SK-N-SH (cell line): ENCODE measurements at regions not wholly inside any gene's neighbourhood (a gene's known extent, or its start where the extent isn't known, plus 50 kb on each side); places are given as distances from the start of the nearest gene placed in this dataset.

Experiments used
- CTCF ChIA-PET: fragments of 300-600, 350-600 bp; formaldehyde crosslinking; extraction: SDS; loops from one replicate; lab custom pipeline; 2021; lab: Yijun Ruan, JAX
- POLR2A ChIA-PET: fragments of 350-600 bp; sonication (Branson Sonifier 250); formaldehyde crosslinking; extraction: SDS; loops from one replicate; lab custom pipeline; 2020; ENCODE audit warnings: antibody characterized with exemption, inconsistent platforms; lab: Yijun Ruan, JAX
- DNase-seq: peaks from one replicate; pipeline ENCODE4 v3.0.0; 2012
- H2AFZ ChIP-seq: fragments of 200-600 bp; sonication (generic); 2 replicates; pipeline ENCODE4 v1.8.1; 2016; ENCODE audit warnings: antibody characterized with exemption, mild to moderate bottlenecking, low read depth
- H3F3A ChIP-seq: fragments of 200-600 bp; sonication (generic); replicated peaks from 2 replicates; pipeline ENCODE3; 2016; ENCODE audit warnings: antibody characterized with exemption, mild to moderate bottlenecking; ENCODE audit not compliant: insufficient read depth
- H3K27ac ChIP-seq, 2 experiments: fragments of 200-500 bp in 1 of 2; fragments of 200-600 bp in 1 of 2; sonication (Bioruptor generic) in 1 of 2; sonication (generic), shearing (Covaris generic) in 1 of 2; 2 replicates each; pipeline versions ENCODE4 v1.5.1 to v1.6.1; 2014 to 2016; ENCODE audit warnings: low read depth in 2 of 2, inconsistent platforms in 1 of 2, low read length in 1 of 2, mild to moderate bottlenecking in 1 of 2, mixed read lengths in 1 of 2
- H3K27me3 ChIP-seq: fragments of 200-600 bp; sonication (generic), shearing (Covaris generic); 2 replicates; pipeline ENCODE4 v1.6.1; 2016; ENCODE audit warnings: mixed run types; ENCODE audit not compliant: insufficient read depth
- H3K36me3 ChIP-seq, 2 experiments: fragments of 200-500 bp in 1 of 2; fragments of 200-600 bp in 1 of 2; sonication (Bioruptor generic) in 1 of 2; sonication (generic) in 1 of 2; replicated peaks in 1 of 2; 2 replicates each; pipeline versions ENCODE3 to v1.5.1; 2014 to 2016; ENCODE audit warnings: low read length in 1 of 2, mild to moderate bottlenecking in 1 of 2; ENCODE audit not compliant: insufficient read depth in 2 of 2, control insufficient read depth in 1 of 2
- H3K4me1 ChIP-seq, 2 experiments: fragments of 200-500 bp in 1 of 2; fragments of 200-600 bp in 1 of 2; sonication (Bioruptor generic) in 1 of 2; sonication (generic), shearing (Covaris generic) in 1 of 2; 2 replicates each; pipeline versions ENCODE4 v1.5.1 to v1.6.1; 2014 to 2016; ENCODE audit warnings: low read depth in 1 of 2, low read length in 1 of 2, mixed run types in 1 of 2; ENCODE audit not compliant: insufficient read depth in 2 of 2, control insufficient read depth in 1 of 2
- H3K4me2 ChIP-seq: fragments of 200-600 bp; sonication (generic), shearing (Covaris generic); 2 replicates; pipeline ENCODE4 v1.6.1; 2017; ENCODE audit warnings: mixed run types
- H3K4me3 ChIP-seq, 2 experiments: fragments of 200-500 bp in 1 of 2; fragments of 200-600 bp in 1 of 2; sonication (Bioruptor generic) in 1 of 2; sonication (generic), shearing (Covaris generic) in 1 of 2; 2 replicates each; pipeline versions ENCODE4 v1.5.1 to v1.8.1; 2014 to 2016; ENCODE audit warnings: low read depth in 2 of 2, inconsistent platforms in 1 of 2, low read length in 1 of 2, mild to moderate bottlenecking in 1 of 2, mixed read lengths in 1 of 2, moderate library complexity in 1 of 2
- H3K79me2 ChIP-seq: fragments of 200-600 bp; sonication (generic); 2 replicates; pipeline ENCODE4 v1.8.1; 2017; ENCODE audit warnings: mild to moderate bottlenecking; ENCODE audit not compliant: insufficient read depth
- H3K9ac ChIP-seq: fragments of 200-600 bp; sonication (generic); 2 replicates; pipeline ENCODE4 v1.6.1; 2017; ENCODE audit warnings: mixed run types
- H3K9me2 ChIP-seq: fragments of 200-600 bp; sonication (generic); 2 replicates; pipeline ENCODE4 v1.6.1; 2017; ENCODE audit warnings: mixed run types
- H3K9me3 ChIP-seq: fragments of 200-600 bp; sonication (generic); 2 replicates; pipeline ENCODE4 v1.6.1; 2017; ENCODE audit warnings: mixed run types, mild to moderate bottlenecking, moderate library complexity
- H4K20me1 ChIP-seq: fragments of 200-600 bp; sonication (generic); 2 replicates; pipeline ENCODE4 v1.6.1; 2017; ENCODE audit warnings: mild to moderate bottlenecking, mixed run types; ENCODE audit not compliant: insufficient read depth
- CHD2 ChIP-seq: fragments of 150-350 bp; IDR thresholded peaks from 2 replicates; pipeline ENCODE4 v1.6.1; 2018; ENCODE audit warnings: low read length; ENCODE audit not compliant: partially characterized antibody
- EP300 ChIP-seq, 2 experiments: IDR thresholded peaks; 2 replicates each; pipeline versions ENCODE4 v1.4.0 to v1.6.1; 2012; ENCODE audit warnings: borderline replicate concordance in 1 of 2, low read depth in 1 of 2, low read length in 1 of 2
- FOSL2 ChIP-seq: IDR thresholded peaks from 2 replicates; pipeline ENCODE4 v1.4.0; 2012; ENCODE audit warnings: low read depth, mild to moderate bottlenecking, moderate library complexity, borderline replicate concordance
- FOXM1 ChIP-seq: IDR thresholded peaks from 2 replicates; pipeline ENCODE4 v1.4.0; 2012; ENCODE audit warnings: low read depth, mild to moderate bottlenecking
- GABPA ChIP-seq: IDR thresholded peaks from 2 replicates; pipeline ENCODE4 v1.4.0; 2012; ENCODE audit warnings: low read depth, mild to moderate bottlenecking
- NRF1 ChIP-seq: IDR thresholded peaks from 2 replicates; pipeline ENCODE4 v1.6.1; 2012; ENCODE audit warnings: low read depth, mild to moderate bottlenecking, low read length
- RAD21 ChIP-seq: IDR thresholded peaks from 2 replicates; pipeline ENCODE4 v1.6.1; 2012; ENCODE audit warnings: mild to moderate bottlenecking, low read length
- RCOR1 ChIP-seq: fragments of 150-350 bp; IDR thresholded peaks from 2 replicates; pipeline ENCODE4 v1.6.1; 2017; ENCODE audit warnings: antibody characterized with exemption, low read length
- RXRA ChIP-seq: IDR thresholded peaks from 2 replicates; pipeline ENCODE4 v1.4.0; 2012; ENCODE audit warnings: low read depth, mild to moderate bottlenecking, borderline replicate concordance
- SIN3A ChIP-seq: IDR thresholded peaks from 2 replicates; pipeline ENCODE4 v1.6.1; 2012; ENCODE audit warnings: low read depth, mild to moderate bottlenecking, low read length, moderate library complexity, borderline replicate concordance
- SMC3 ChIP-seq: IDR thresholded peaks from 2 replicates; pipeline ENCODE4 v1.6.1; 2012; ENCODE audit warnings: low read depth, low read length, improper control_type of control experiment
- TAF1 ChIP-seq: IDR thresholded peaks from 2 replicates; pipeline ENCODE4 v1.6.1; 2012; ENCODE audit warnings: low read depth, mild to moderate bottlenecking, low read length, moderate library complexity, borderline replicate concordance
- WGBS: methylation state at CpG from one replicate; pipeline ENCODE4 v1.1.6; 2017; ENCODE audit warnings: low lambda C conversion rate; 5-methylcytosine and 5-hydroxymethylcytosine counted together
- TF ChIP-seq, protein P1 (sequence below): fragments of 150-350 bp; IDR thresholded peaks from 2 replicates; pipeline ENCODE4 v1.6.1; 2016; ENCODE audit warnings: mild to moderate bottlenecking, low read depth, low read length
- TF ChIP-seq, protein P2 (sequence below): fragments of 200-600 bp; sonication (generic); IDR thresholded peaks from 2 replicates; pipeline ENCODE4 v1.6.1; 2017; ENCODE audit warnings: antibody characterized with exemption, mild to moderate bottlenecking, moderate library complexity
- TF ChIP-seq, protein P3 (sequence below): fragments of 150-350 bp; IDR thresholded peaks from 2 replicates; pipeline ENCODE4 v1.6.1; 2017; ENCODE audit warnings: antibody characterized with exemption, low read length, low read depth, borderline replicate concordance
- TF ChIP-seq, protein P4 (sequence below): IDR thresholded peaks from 2 replicates; pipeline ENCODE4 v1.6.1; 2012; ENCODE audit warnings: mild to moderate bottlenecking, low read depth, low read length, moderate library complexity

DNA sequence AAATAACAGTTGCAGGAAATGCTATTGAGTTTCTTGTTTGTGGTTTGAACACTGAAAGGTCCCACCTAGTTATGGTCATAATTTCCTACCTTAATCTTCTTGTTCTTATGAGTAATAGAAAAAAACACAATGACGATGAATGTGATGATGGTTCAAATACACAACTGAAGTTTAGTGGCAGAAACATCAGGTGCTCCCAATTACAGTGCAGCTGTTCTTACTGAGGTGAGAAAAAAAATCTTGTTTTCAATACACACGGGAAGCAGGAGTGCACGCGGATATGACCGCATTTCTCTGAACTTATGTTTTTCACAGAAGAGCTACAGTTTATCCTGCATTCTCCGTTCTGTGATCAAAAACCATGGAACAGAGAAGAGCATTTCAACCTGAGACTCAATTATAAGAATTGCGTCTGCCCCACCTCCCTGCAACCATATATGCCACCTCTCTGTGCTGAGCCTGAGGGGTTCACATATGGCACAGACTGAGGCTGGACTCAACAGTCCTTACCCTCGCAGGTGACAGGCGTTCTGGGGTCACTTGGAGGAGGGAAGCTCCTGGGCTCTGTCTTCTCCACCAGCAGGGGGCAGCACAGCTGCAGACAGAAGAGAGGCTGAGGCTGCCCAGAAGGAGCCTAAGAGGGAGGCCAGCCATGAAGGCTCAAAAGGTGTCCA, 99.7 kb upstream of the IGLL5 start:
- no peak overlapping the region for H3K27ac ChIP-seq
- H3K9ac ChIP-seq, result no peak overlapping the region
- H4K20me1 ChIP-seq, result no peaks in the 10 kb centered on the region
- ChIA-PET CTCF (interaction anchor here (0.6 to 7.6 kb wide), 43 partner anchors 8 to 308 kb away, joined by 3 to 109 read pairs (median 6); partner anchors contain the start of gene IGLL5), POLR2A (interaction anchor here (1.1 kb wide), 1 partner anchor 96 kb away, joined by 3 read pairs; no protein-coding TSS in a partner anchor)
- TF ChIP-seq FOXM1 (no peak), EP300 (IDR thresholded peaks at IDR 0.05; ENCODE audit: borderline replicate concordance in 1 of 2, low read depth in 1 of 2, low read length in 1 of 2) (no peak), SMC3 (peak; percentile 58), RAD21 (peak; percentile 55)
- TF ChIP-seq, protein P1, sequence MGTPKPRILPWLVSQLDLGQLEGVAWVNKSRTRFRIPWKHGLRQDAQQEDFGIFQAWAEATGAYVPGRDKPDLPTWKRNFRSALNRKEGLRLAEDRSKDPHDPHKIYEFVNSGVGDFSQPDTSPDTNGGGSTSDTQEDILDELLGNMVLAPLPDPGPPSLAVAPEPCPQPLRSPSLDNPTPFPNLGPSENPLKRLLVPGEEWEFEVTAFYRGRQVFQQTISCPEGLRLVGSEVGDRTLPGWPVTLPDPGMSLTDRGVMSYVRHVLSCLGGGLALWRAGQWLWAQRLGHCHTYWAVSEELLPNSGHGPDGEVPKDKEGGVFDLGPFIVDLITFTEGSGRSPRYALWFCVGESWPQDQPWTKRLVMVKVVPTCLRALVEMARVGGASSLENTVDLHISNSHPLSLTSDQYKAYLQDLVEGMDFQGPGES, result no peak
- TF ChIP-seq, protein P2, sequence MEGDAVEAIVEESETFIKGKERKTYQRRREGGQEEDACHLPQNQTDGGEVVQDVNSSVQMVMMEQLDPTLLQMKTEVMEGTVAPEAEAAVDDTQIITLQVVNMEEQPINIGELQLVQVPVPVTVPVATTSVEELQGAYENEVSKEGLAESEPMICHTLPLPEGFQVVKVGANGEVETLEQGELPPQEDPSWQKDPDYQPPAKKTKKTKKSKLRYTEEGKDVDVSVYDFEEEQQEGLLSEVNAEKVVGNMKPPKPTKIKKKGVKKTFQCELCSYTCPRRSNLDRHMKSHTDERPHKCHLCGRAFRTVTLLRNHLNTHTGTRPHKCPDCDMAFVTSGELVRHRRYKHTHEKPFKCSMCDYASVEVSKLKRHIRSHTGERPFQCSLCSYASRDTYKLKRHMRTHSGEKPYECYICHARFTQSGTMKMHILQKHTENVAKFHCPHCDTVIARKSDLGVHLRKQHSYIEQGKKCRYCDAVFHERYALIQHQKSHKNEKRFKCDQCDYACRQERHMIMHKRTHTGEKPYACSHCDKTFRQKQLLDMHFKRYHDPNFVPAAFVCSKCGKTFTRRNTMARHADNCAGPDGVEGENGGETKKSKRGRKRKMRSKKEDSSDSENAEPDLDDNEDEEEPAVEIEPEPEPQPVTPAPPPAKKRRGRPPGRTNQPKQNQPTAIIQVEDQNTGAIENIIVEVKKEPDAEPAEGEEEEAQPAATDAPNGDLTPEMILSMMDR, result peak; percentile 79
- H3K4me1 ChIP-seq, result no peaks in the 10 kb centered on the region
- no peak overlapping the region for H2AFZ ChIP-seq
- no peaks in the 10 kb centered on the region for H3K9me2 ChIP-seq
- no peak overlapping the region for H3K4me2 ChIP-seq
- no peaks in the 10 kb centered on the region for H3K36me3 ChIP-seq
- 46% methylated on average over 9 of the region's 9 CpGs for WGBS
- no peaks in the 10 kb centered on the region for H3K79me2 ChIP-seq
- no peaks in the 10 kb centered on the region for H3F3A ChIP-seq
- no peaks in the 10 kb centered on the region for H3K9me3 ChIP-seq
- peak; percentile 66 for DNase-seq
- no peaks in the 10 kb centered on the region for H3K27me3 ChIP-seq
- H3K4me3 ChIP-seq, result peak overlapping the region in 1 of 2 experiments; percentile 31; a peak in 1 of 4 replicates

DNA sequence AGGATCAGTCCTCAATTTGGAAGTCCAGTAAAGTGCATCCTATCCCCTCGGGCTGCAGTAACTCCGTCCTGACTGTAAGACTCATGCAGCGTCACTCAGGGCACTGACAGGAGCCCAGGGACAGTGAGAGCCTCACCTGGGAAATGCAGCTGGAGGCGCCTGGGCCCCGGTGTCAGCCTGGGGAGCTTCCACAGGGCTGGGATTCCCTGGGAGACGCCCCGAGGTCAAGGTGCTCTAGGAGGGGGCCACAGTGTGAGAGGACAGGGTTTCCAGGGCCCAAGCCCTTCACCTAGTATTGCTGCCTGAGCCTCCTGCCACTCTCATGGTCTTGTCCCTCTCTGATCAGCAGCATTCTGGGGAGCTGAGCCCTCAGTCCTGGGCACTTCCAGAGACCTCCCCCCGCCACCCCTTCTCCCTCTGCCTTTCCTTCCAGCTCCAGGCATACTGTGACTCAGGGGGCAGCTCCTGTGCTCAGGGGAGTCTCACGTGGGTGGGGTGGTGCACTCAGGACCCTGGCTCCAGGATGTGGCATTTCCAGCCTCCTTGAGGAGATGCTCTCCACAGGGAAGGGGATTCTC, 99.1 kb upstream of the IGLL5 start:
- POLR2A ChIA-PET, result interaction anchor here (1.1 kb wide), 1 partner anchor 95 kb away, joined by 3 read pairs; no protein-coding TSS in a partner anchor
- TF ChIP-seq, protein P1, result no peak
- TF ChIP-seq TAF1 (no peak), CHD2 (no peak), FOSL2 (no peak), RCOR1 (no peak), NRF1 (no peak), RXRA (no peak), SIN3A (no peak), GABPA (no peak)
- TF ChIP-seq, protein P3, sequence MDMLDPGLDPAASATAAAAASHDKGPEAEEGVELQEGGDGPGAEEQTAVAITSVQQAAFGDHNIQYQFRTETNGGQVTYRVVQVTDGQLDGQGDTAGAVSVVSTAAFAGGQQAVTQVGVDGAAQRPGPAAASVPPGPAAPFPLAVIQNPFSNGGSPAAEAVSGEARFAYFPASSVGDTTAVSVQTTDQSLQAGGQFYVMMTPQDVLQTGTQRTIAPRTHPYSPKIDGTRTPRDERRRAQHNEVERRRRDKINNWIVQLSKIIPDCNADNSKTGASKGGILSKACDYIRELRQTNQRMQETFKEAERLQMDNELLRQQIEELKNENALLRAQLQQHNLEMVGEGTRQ, result no peak
- TF ChIP-seq, protein P4, sequence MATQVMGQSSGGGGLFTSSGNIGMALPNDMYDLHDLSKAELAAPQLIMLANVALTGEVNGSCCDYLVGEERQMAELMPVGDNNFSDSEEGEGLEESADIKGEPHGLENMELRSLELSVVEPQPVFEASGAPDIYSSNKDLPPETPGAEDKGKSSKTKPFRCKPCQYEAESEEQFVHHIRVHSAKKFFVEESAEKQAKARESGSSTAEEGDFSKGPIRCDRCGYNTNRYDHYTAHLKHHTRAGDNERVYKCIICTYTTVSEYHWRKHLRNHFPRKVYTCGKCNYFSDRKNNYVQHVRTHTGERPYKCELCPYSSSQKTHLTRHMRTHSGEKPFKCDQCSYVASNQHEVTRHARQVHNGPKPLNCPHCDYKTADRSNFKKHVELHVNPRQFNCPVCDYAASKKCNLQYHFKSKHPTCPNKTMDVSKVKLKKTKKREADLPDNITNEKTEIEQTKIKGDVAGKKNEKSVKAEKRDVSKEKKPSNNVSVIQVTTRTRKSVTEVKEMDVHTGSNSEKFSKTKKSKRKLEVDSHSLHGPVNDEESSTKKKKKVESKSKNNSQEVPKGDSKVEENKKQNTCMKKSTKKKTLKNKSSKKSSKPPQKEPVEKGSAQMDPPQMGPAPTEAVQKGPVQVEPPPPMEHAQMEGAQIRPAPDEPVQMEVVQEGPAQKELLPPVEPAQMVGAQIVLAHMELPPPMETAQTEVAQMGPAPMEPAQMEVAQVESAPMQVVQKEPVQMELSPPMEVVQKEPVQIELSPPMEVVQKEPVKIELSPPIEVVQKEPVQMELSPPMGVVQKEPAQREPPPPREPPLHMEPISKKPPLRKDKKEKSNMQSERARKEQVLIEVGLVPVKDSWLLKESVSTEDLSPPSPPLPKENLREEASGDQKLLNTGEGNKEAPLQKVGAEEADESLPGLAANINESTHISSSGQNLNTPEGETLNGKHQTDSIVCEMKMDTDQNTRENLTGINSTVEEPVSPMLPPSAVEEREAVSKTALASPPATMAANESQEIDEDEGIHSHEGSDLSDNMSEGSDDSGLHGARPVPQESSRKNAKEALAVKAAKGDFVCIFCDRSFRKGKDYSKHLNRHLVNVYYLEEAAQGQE, result no peak

More for the DNA sequence above, 99.1 kb upstream of the IGLL5 start:
- CTCF ChIA-PET, result interaction anchor here (0.6 to 7.6 kb wide), 40 partner anchors 9 to 308 kb away, joined by 3 to 109 read pairs (median 6); partner anchors contain the start of gene IGLL5
- Histone ChIP-seq H3K27me3 (no peaks in the 10 kb centered on the region), H2AFZ (no peak overlapping the region), H3K79me2 (no peaks in the 10 kb centered on the region), H3K4me1 (no peaks in the 10 kb centered on the region), H3K36me3 (no peaks in the 10 kb centered on the region), H3F3A (no peaks in the 10 kb centered on the region), H3K9me2 (no peaks in the 10 kb centered on the region), H3K27ac (no peak overlapping the region), H3K9ac (no peak overlapping the region), H3K4me3 (peak overlapping the region in 1 of 2 experiments; percentile 31; a peak in 1 of 4 replicates), H3K9me3 (no peaks in the 10 kb centered on the region), H3K4me2 (no peak overlapping the region), H4K20me1 (no peaks in the 10 kb centered on the region)
- WGBS, result 64% methylated on average over 5 of the region's 9 CpGs
- DNase-seq, result no peak
